Ecto neural progenitor cell (in vitro differentiated cells): ENCODE measurements at regions not wholly inside any gene's neighbourhood (a gene's known extent, or its start where the extent isn't known, plus 50 kb on each side); places are given as distances from the start of the nearest gene placed in this dataset.
"Not testable (repeated sequence)": the region's sequence is repeated elsewhere in the genome, so short reads cannot be mapped to it uniquely, and the experiment has no call there.

Experiments used
- DNase-seq: peaks from one replicate; pipeline ENCODE4 v3.0.0-alpha.2; 2018; ENCODE audit warnings: low spot score

- no peak for DNase-seq
These were observed 63.7 kb upstream of the GSC start for GRCh38 chr14:94833633-94834032.

- no peak for DNase-seq
These were observed 61.2 kb upstream of the GSC start for GRCh38 chr14:94831085-94831484.

- no peak for DNase-seq
These were observed 58.0 kb upstream of the GSC start for GRCh38 chr14:94827711-94828447.

DNA sequence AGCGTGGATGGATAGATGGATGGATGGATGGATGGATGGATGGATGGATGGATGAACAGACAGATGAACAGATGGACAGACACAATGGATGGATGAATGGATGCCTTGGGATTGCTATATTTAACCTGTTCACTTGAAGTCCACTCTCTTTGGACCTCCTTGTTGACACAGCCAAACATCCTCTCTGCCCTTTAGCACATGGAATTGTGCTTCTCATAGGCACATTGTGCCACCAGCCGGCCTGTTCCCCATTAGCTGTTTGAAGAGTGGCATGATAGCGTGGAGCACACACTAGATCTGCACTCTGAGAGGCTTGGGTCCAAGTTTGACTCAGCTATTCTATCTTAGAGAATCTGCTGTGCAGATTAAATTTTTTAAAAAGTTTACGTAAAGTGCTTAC lies 56.9 kb upstream of the GSC start:
- DNase-seq = no peak

DNA sequence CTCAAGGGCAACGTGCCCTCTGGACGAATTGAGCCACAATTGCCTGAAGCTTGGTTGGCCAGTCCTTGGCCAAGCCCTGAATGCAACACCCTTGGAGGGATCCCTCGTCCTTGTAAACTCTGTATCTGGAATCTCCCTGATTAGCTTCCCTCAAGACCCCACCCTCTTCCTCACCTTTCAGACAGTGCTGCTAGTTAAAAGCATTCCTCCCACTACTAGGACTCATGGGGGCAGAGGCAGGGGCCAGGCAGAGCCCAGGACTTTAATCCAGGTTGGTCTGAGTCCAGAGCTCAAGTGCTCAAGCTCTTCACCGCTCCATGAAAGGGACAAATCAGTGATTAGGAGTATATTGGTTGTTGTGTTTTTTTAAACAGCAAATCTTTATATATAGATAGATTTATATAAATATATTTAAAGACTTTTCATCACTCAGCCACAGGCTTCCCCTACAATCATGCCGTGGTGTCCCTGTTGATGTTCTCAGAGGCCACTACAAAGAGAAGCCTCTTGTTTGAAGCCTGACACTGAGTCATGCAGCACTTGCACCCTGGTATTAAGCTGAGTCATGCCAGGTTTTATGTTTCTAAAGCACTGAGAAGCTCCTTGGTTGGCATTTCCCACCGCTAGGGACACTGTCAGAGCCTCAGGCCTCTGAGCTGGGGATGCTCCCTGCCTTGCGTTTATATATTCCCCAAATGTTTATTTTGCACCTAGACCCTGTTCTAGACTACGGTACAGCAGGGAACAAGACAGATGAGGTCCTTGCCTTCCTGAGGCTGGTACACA lies 53.8 kb upstream of the GSC start:
- no peak for DNase-seq

DNA sequence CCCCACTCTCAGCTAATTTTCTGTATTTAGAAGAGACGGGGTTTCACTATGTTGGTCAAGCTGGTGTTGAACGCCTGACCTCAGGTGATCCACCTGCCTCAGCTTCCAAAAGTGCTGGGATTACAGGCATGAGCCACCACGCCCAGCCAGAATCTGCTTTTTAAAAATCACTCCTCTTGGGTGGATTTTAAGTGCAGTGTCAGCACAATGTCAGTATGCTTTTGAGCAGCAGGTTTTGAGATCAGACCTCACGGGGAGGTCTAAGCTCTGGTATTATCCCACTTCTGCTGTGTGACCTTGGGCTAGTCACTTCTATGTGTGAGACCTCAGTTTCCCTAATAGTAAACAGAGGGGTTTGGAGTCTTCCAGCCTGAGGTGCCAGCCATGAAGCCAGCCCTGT lies 51.8 kb upstream of the GSC start:
- DNase-seq = no peak

GRCh38 chr14:94820932-94821331 lies 51.0 kb upstream of the GSC start:
- not testable (repeated sequence) for DNase-seq
